ENCODE measurements at regions not wholly inside any gene's neighbourhood (a gene's known extent, or its start where the extent isn't known, plus 50 kb on each side); places are given as distances from the start of the nearest gene placed in this dataset.

GRCh38 chr2:191738003-191738402 lies 60.1 kb downstream of the NABP1 start:
- ChIA-PET CTCF (interaction anchor here (0.8 to 1.3 kb wide), 5 partner anchors 11 to 182 kb away, joined by 3 to 4 read pairs (median 3); no protein-coding TSS in a partner anchor), RAD21 (ENCODE audit: unreplicated experiment) (no interaction called here), POLR2A (no interaction called here), SMC1A (ENCODE audit: uncharacterized antibody, unreplicated experiment) (interaction anchor here (1.2 to 3.2 kb wide), 2 partner anchors 9 to 13 kb away, joined by 10 to 17 read pairs; no protein-coding TSS in a partner anchor)
- Histone ChIP-seq H3K4me2 (ENCODE audit: control insufficient read depth, insufficient read depth) (no peak overlapping the region), H3K4me3 (no peak overlapping the region), H3K4me1 (ENCODE audit: control insufficient read depth, insufficient read depth, low read length) (peaks cover 4% of the 10 kb centered on the region; the same call in 1 of the 2 replicates), H3K36me3 (ENCODE audit: control insufficient read depth in 2 of 2, insufficient read depth in 2 of 2, low read length in 1 of 2) (no peaks in the 10 kb centered on the region), H3K9ac (ENCODE audit: control insufficient read depth, insufficient read depth, low read length) (no peak overlapping the region), H3K79me2 (ENCODE audit: control insufficient read depth, insufficient read depth, low read length) (no peaks in the 10 kb centered on the region), H3K9me3 (replicated peaks; ENCODE audit: control insufficient read depth, insufficient read depth, low read length) (no peaks in the 10 kb centered on the region), H3K27ac (ENCODE audit: control insufficient read depth, insufficient read depth) (no peak overlapping the region), H3K27me3 (replicated peaks in 1 of 2; ENCODE audit: control insufficient read depth in 2 of 2, insufficient read depth in 2 of 2, low read length in 1 of 2) (no peaks in the 10 kb centered on the region), H4K20me1 (ENCODE audit: control insufficient read depth, insufficient read depth) (no peaks in the 10 kb centered on the region), H2AFZ (ENCODE audit: control insufficient read depth, low read depth, low read length) (no peak overlapping the region)
- ATAC-seq (no peak), DNase-seq (ENCODE audit: low read depth, low spot score) (no peak), FAIRE-seq (no peak)
- BruUV-seq (replicated peaks): no TSS peak
- no peak for TF ChIP-seq DPF2 (IDR thresholded peaks at IDR 0.05)
- in situ Hi-C loops (cut with MboI): no loop called here
- intact Hi-C loops (cut with micrococcal nuclease; ENCODE audit: unreplicated experiment): no loop called here
- WGBS (ENCODE audit: insufficient coverage, insufficient replicate concordance, low lambda C conversion rate, missing lambda C conversion rate): 80% methylated on average over 3 of the region's 3 CpGs

- RAD21 ChIA-PET (ENCODE audit: unreplicated experiment): no interaction called here
- Histone ChIP-seq H2AFZ (ENCODE audit: control insufficient read depth, low read depth, low read length) (no peak overlapping the region), H3K4me3 (no peak overlapping the region), H3K4me1 (ENCODE audit: control insufficient read depth, insufficient read depth, low read length) (peaks cover 4% of the 10 kb centered on the region; the same call in 1 of the 2 replicates), H3K9ac (ENCODE audit: control insufficient read depth, insufficient read depth, low read length) (no peak overlapping the region), H3K36me3 (ENCODE audit: control insufficient read depth in 2 of 2, insufficient read depth in 2 of 2, low read length in 1 of 2) (no peaks in the 10 kb centered on the region), H4K20me1 (ENCODE audit: control insufficient read depth, insufficient read depth) (no peaks in the 10 kb centered on the region), H3K27ac (ENCODE audit: control insufficient read depth, insufficient read depth) (no peak overlapping the region), H3K4me2 (ENCODE audit: control insufficient read depth, insufficient read depth) (no peak overlapping the region), H3K27me3 (replicated peaks in 1 of 2; ENCODE audit: control insufficient read depth in 2 of 2, insufficient read depth in 2 of 2, low read length in 1 of 2) (no peaks in the 10 kb centered on the region), H3K79me2 (ENCODE audit: control insufficient read depth, insufficient read depth, low read length) (no peaks in the 10 kb centered on the region), H3K9me3 (replicated peaks; ENCODE audit: control insufficient read depth, insufficient read depth, low read length) (no peaks in the 10 kb centered on the region)
- intact Hi-C loops (cut with micrococcal nuclease; ENCODE audit: unreplicated experiment) (no loop called here), in situ Hi-C loops (cut with MboI) (no loop called here)
- 13% methylated on average over 3 of the region's 3 CpGs for WGBS (ENCODE audit: insufficient coverage, insufficient replicate concordance, low lambda C conversion rate, missing lambda C conversion rate)
- no TSS peak for BruUV-seq (replicated peaks)
- CTCF ChIA-PET: interaction anchor here (0.8 to 1.3 kb wide), 3 partner anchors 12 to 183 kb away, joined by 3 to 4 read pairs (median 4); no protein-coding TSS in a partner anchor
- ATAC-seq (no peak), DNase-seq (ENCODE audit: low read depth, low spot score) (no peak), FAIRE-seq (no peak)
- SMC1A ChIA-PET (ENCODE audit: uncharacterized antibody, unreplicated experiment): interaction anchor here (1.2 to 3.2 kb wide), 2 partner anchors 9 to 13 kb away, joined by 10 to 17 read pairs; no protein-coding TSS in a partner anchor
- POLR2A ChIA-PET: no interaction called here
- TF ChIP-seq RELA (IDR thresholded peaks at IDR 0.05; ENCODE audit: borderline replicate concordance, partially characterized antibody): no peak
- TF ChIP-seq JUNB (IDR thresholded peaks at IDR 0.05): no peak
- TF ChIP-seq FOXK2 (IDR thresholded peaks at IDR 0.05): no peak
- TF ChIP-seq POLR2AphosphoS2 (IDR thresholded peaks at IDR 0.05; ENCODE audit: low read depth, low read length): no peak
- TF ChIP-seq SUPT20H (IDR thresholded peaks at IDR 0.05; ENCODE audit: borderline replicate concordance, control insufficient read depth, low read depth, low read length): no peak
- TF ChIP-seq CTCF (IDR thresholded peaks at IDR 0.05 in 2 of 3, conservative IDR thresholded peaks at IDR 0.05 in 1 of 3; ENCODE audit: control insufficient read depth in 2 of 3, extremely low read depth in 1 of 3, insufficient read depth in 1 of 3, low read depth in 3 of 3, low read length in 3 of 3): no peak
- no peak for TF ChIP-seq MTA2 (IDR thresholded peaks at IDR 0.05; ENCODE audit: low read depth)
- no peak for TF ChIP-seq SRF (IDR thresholded peaks at IDR 0.05; ENCODE audit: low read depth in 2 of 2, low read length in 2 of 2)
- no peak for TF ChIP-seq POU2F2 (IDR thresholded peaks at IDR 0.05; ENCODE audit: borderline replicate concordance, low read depth, low read length)
- TF ChIP-seq REST (IDR thresholded peaks at IDR 0.05; ENCODE audit: low read depth, low read length): no peak
Observed at GRCh38 chr2:191738667-191739066, 60.7 kb downstream of the NABP1 start.
